Stimulated activated naive B cell treated with anti-CD40 and anti-IgM and Interleukin-4, amounts not matched to agents 10 μg/mL and 1 μg/mL and 100 μg/mL, for 72 hours (primary cell): ENCODE measurements at regions not wholly inside any gene's neighbourhood (a gene's known extent, or its start where the extent isn't known, plus 50 kb on each side); places are given as distances from the start of the nearest gene placed in this dataset.

Experiments
- ATAC-seq, 2 donors: fragments of 150-1000 bp; cut with Tn5 transposase; replicated peaks; 2 replicates each; pipeline ENCODE4 v1.10.0; 2021; ENCODE audit warnings: moderate library complexity in 1 of 2
- DNase-seq: peaks from one replicate; pipeline ENCODE4 v3.0.0; 2021
- H3K27ac Mint-ChIP-seq: one replicate; pipeline ENCODE4 v1.8.0; 2022; ENCODE audit warnings: mild to moderate bottlenecking, mixed read lengths
- H3K27me3 Mint-ChIP-seq, 2 donors: one replicate each; pipeline ENCODE4 v1.8.0; 2022; ENCODE audit warnings: mixed read lengths in 2 of 2
- H3K36me3 Mint-ChIP-seq, 2 donors: one replicate each; pipeline ENCODE4 v1.8.0; 2022; ENCODE audit warnings: mixed read lengths in 2 of 2, mild to moderate bottlenecking in 1 of 2
- H3K4me1 Mint-ChIP-seq, 2 donors: one replicate each; pipeline ENCODE4 v1.8.0; 2022; ENCODE audit warnings: mixed read lengths in 2 of 2, mild to moderate bottlenecking in 1 of 2
- H3K4me3 Mint-ChIP-seq, 2 donors: one replicate each; pipeline ENCODE4 v1.8.0; 2022; ENCODE audit warnings: mild to moderate bottlenecking in 2 of 2, mixed read lengths in 2 of 2, moderate library complexity in 1 of 2
- H3K9me3 Mint-ChIP-seq, 2 donors: one replicate each; pipeline ENCODE4 v1.8.0; 2022; ENCODE audit warnings: mixed read lengths in 2 of 2, mild to moderate bottlenecking in 1 of 2

GRCh38 chr17:5931616-5932015 is 138.6 kb upstream of the WSCD1 start:
- H3K9me3 Mint-ChIP-seq = peaks cover 0 to 4% of the 10 kb centered on the region in 2 donors
- no peak for DNase-seq
- no peak overlapping the region for H3K4me3 Mint-ChIP-seq
- H3K36me3 Mint-ChIP-seq = no peaks in the 10 kb centered on the region
- no peak for ATAC-seq
- H3K27me3 Mint-ChIP-seq = peaks cover 4 to 10% of the 10 kb centered on the region in 2 donors
- H3K27ac Mint-ChIP-seq = no peak overlapping the region
- no peaks in the 10 kb centered on the region for H3K4me1 Mint-ChIP-seq

- Mint-ChIP-seq H3K9me3 (peaks cover 0 to 4% of the 10 kb centered on the region in 2 donors), H3K27me3 (peaks cover 4 to 15% of the 10 kb centered on the region in 2 donors), H3K4me3 (no peak overlapping the region), H3K4me1 (no peaks in the 10 kb centered on the region), H3K27ac (no peak overlapping the region), H3K36me3 (no peaks in the 10 kb centered on the region)
- DNase-seq = no peak
- no peak for ATAC-seq
Observed at GRCh38 chr17:5933430-5933829, 136.7 kb upstream of the WSCD1 start.

GRCh38 chr17:5941258-5941657 is 128.9 kb upstream of the WSCD1 start:
- H3K27ac Mint-ChIP-seq = no peak overlapping the region
- DNase-seq (no peak), ATAC-seq (no peak)
- H3K4me3 Mint-ChIP-seq = no peak overlapping the region
- peaks cover 0 to 5% of the 10 kb centered on the region in 2 donors for H3K4me1 Mint-ChIP-seq
- no peaks in the 10 kb centered on the region for H3K36me3 Mint-ChIP-seq
- H3K27me3 Mint-ChIP-seq = peaks cover 21 to 38% of the 10 kb centered on the region in 2 donors
- H3K9me3 Mint-ChIP-seq = peaks cover 5 to 8% of the 10 kb centered on the region in 2 donors

GRCh38 chr17:5942687-5943086 is 127.5 kb upstream of the WSCD1 start:
- no peak overlapping the region for H3K4me3 Mint-ChIP-seq
- ATAC-seq (no peak), DNase-seq (no peak)
- peaks cover 0 to 5% of the 10 kb centered on the region in 2 donors for H3K4me1 Mint-ChIP-seq
- H3K27me3 Mint-ChIP-seq = peaks cover 29 to 31% of the 10 kb centered on the region in 2 donors
- H3K27ac Mint-ChIP-seq = no peak overlapping the region
- no peaks in the 10 kb centered on the region for H3K36me3 Mint-ChIP-seq
- H3K9me3 Mint-ChIP-seq = peaks cover 8 to 13% of the 10 kb centered on the region in 2 donors

GRCh38 chr17:5943232-5943631 is 126.9 kb upstream of the WSCD1 start:
- Mint-ChIP-seq H3K4me3 (no peak overlapping the region), H3K36me3 (no peaks in the 10 kb centered on the region), H3K27me3 (peaks cover 29 to 31% of the 10 kb centered on the region in 2 donors), H3K9me3 (peaks cover 8 to 13% of the 10 kb centered on the region in 2 donors), H3K27ac (no peak overlapping the region), H3K4me1 (peaks cover 0 to 5% of the 10 kb centered on the region in 2 donors)
- no peak for DNase-seq
- ATAC-seq = no peak

- H3K4me3 Mint-ChIP-seq = no peak overlapping the region
- H3K36me3 Mint-ChIP-seq = no peaks in the 10 kb centered on the region
- no peak overlapping the region for H3K27ac Mint-ChIP-seq
- peaks cover 0 to 5% of the 10 kb centered on the region in 2 donors for H3K4me1 Mint-ChIP-seq
- ATAC-seq = no peak
- peaks cover 8 to 13% of the 10 kb centered on the region in 2 donors for H3K9me3 Mint-ChIP-seq
- peaks cover 29 to 31% of the 10 kb centered on the region in 2 donors for H3K27me3 Mint-ChIP-seq
- no peak for DNase-seq
Observed at GRCh38 chr17:5943982-5944381, 126.2 kb upstream of the WSCD1 start.

GRCh38 chr17:5947701-5948180 is 122.4 kb upstream of the WSCD1 start:
- H3K4me3 Mint-ChIP-seq = no peak overlapping the region
- peaks cover 8 to 13% of the 10 kb centered on the region in 2 donors for H3K9me3 Mint-ChIP-seq
- ATAC-seq (no peak), DNase-seq (no peak)
- H3K36me3 Mint-ChIP-seq = no peaks in the 10 kb centered on the region
- no peak overlapping the region for H3K27ac Mint-ChIP-seq
- peaks cover 31 to 39% of the 10 kb centered on the region in 2 donors for H3K27me3 Mint-ChIP-seq
- peaks cover 0 to 1% of the 10 kb centered on the region in 2 donors for H3K4me1 Mint-ChIP-seq

- Mint-ChIP-seq H3K27ac (no peak overlapping the region), H3K4me1 (no peaks in the 10 kb centered on the region)
- DNase-seq = no peak
Observed at GRCh38 chr17:5948811-5949210, 121.4 kb upstream of the WSCD1 start.

GRCh38 chr17:5950878-5951277 is 119.3 kb upstream of the WSCD1 start:
- H3K9me3 Mint-ChIP-seq = peaks cover 11% of the 10 kb centered on the region in 2 donors
- H3K27me3 Mint-ChIP-seq = peaks cover 19 to 30% of the 10 kb centered on the region in 2 donors
- ATAC-seq = no peak
- no peaks in the 10 kb centered on the region for H3K4me1 Mint-ChIP-seq
- DNase-seq = no peak
- no peaks in the 10 kb centered on the region for H3K36me3 Mint-ChIP-seq
- no peak overlapping the region for H3K4me3 Mint-ChIP-seq
- H3K27ac Mint-ChIP-seq = no peak overlapping the region

More at GRCh38 chr17:5948811-5949210, 121.4 kb upstream of the WSCD1 start:
- no peak for ATAC-seq
- H3K36me3 Mint-ChIP-seq = no peaks in the 10 kb centered on the region
- H3K27me3 Mint-ChIP-seq = peaks cover 23 to 30% of the 10 kb centered on the region in 2 donors
- H3K9me3 Mint-ChIP-seq = peaks cover 7 to 9% of the 10 kb centered on the region in 2 donors
- H3K4me3 Mint-ChIP-seq = no peak overlapping the region

- H3K27ac Mint-ChIP-seq = no peak overlapping the region
Observed at GRCh38 chr17:5951912-5952311, 118.3 kb upstream of the WSCD1 start.

GRCh38 chr17:5952518-5952917 is 117.7 kb upstream of the WSCD1 start:
- no peaks in the 10 kb centered on the region for H3K36me3 Mint-ChIP-seq
- no peaks in the 10 kb centered on the region for H3K4me1 Mint-ChIP-seq
- H3K4me3 Mint-ChIP-seq = no peak overlapping the region
- H3K27ac Mint-ChIP-seq = no peak overlapping the region
- peaks cover 5 to 9% of the 10 kb centered on the region in 2 donors for H3K9me3 Mint-ChIP-seq
- no peak for DNase-seq
- no peak for ATAC-seq
- peaks cover 19 to 20% of the 10 kb centered on the region in 2 donors for H3K27me3 Mint-ChIP-seq

More at GRCh38 chr17:5951912-5952311, 118.3 kb upstream of the WSCD1 start:
- H3K9me3 Mint-ChIP-seq = peaks cover 5 to 9% of the 10 kb centered on the region in 2 donors
- peaks cover 19 to 25% of the 10 kb centered on the region in 2 donors for H3K27me3 Mint-ChIP-seq
- no peaks in the 10 kb centered on the region for H3K4me1 Mint-ChIP-seq
- ATAC-seq (no peak), DNase-seq (no peak)
- H3K36me3 Mint-ChIP-seq = no peaks in the 10 kb centered on the region
- H3K4me3 Mint-ChIP-seq = no peak overlapping the region

- H3K27me3 Mint-ChIP-seq = peaks cover 10 to 13% of the 10 kb centered on the region in 2 donors
- peaks cover 5 to 10% of the 10 kb centered on the region in 2 donors for H3K9me3 Mint-ChIP-seq
- no peak overlapping the region for H3K27ac Mint-ChIP-seq
- H3K36me3 Mint-ChIP-seq = no peaks in the 10 kb centered on the region
- H3K4me1 Mint-ChIP-seq = no peaks in the 10 kb centered on the region
- no peak for ATAC-seq
- no peak overlapping the region for H3K4me3 Mint-ChIP-seq
- no peak for DNase-seq
Observed at GRCh38 chr17:5955764-5956163, 114.4 kb upstream of the WSCD1 start.

- Mint-ChIP-seq H3K27me3 (peaks cover 4 to 15% of the 10 kb centered on the region in 2 donors), H3K4me3 (no peak overlapping the region)
- DNase-seq = no peak
Observed at GRCh38 chr17:5958850-5959249, 111.3 kb upstream of the WSCD1 start.

GRCh38 chr17:5962371-5962770 is 107.8 kb upstream of the WSCD1 start:
- Mint-ChIP-seq H3K9me3 (peaks cover 1 to 6% of the 10 kb centered on the region in 2 donors), H3K36me3 (no peaks in the 10 kb centered on the region), H3K4me1 (no peaks in the 10 kb centered on the region), H3K27ac (no peak overlapping the region), H3K27me3 (peaks cover 11 to 15% of the 10 kb centered on the region in 2 donors), H3K4me3 (no peak overlapping the region)
- no peak for ATAC-seq
- DNase-seq = no peak

More at GRCh38 chr17:5958850-5959249, 111.3 kb upstream of the WSCD1 start:
- H3K9me3 Mint-ChIP-seq = peaks cover 5 to 10% of the 10 kb centered on the region in 2 donors
- no peaks in the 10 kb centered on the region for H3K4me1 Mint-ChIP-seq
- no peak for ATAC-seq
- no peak overlapping the region for H3K27ac Mint-ChIP-seq
- H3K36me3 Mint-ChIP-seq = no peaks in the 10 kb centered on the region

GRCh38 chr17:5971969-5972368 is 98.2 kb upstream of the WSCD1 start:
- no peak overlapping the region for H3K27ac Mint-ChIP-seq

More at GRCh38 chr17:5971969-5972368, 98.2 kb upstream of the WSCD1 start:
- peaks cover 15 to 20% of the 10 kb centered on the region in 2 donors for H3K27me3 Mint-ChIP-seq
- no peak overlapping the region for H3K4me3 Mint-ChIP-seq
- DNase-seq (no peak), ATAC-seq (no peak)
- H3K36me3 Mint-ChIP-seq = peaks cover 1 to 3% of the 10 kb centered on the region in 2 donors
- no peaks in the 10 kb centered on the region for H3K4me1 Mint-ChIP-seq
- peaks cover 19 to 27% of the 10 kb centered on the region in 2 donors for H3K9me3 Mint-ChIP-seq
